ENCODE measurements at regions not wholly inside any gene's neighbourhood (a gene's known extent, or its start where the extent isn't known, plus 50 kb on each side); places are given as distances from the start of the nearest gene placed in this dataset.

GRCh38 chr13:109630271-109630670 lies 156.1 kb downstream of the IRS2 start:
- Histone ChIP-seq H3K4me1 (ENCODE audit: control insufficient read depth in 1 of 2, insufficient read depth in 1 of 2, low read depth in 1 of 2, low read length in 1 of 2) (no peaks in the 10 kb centered on the region), H3K4me3 (ENCODE audit: low read depth in 1 of 2, low read length in 1 of 2) (no peak overlapping the region), H3K9me3 (no peaks in the 10 kb centered on the region), H3K27me3 (no peaks in the 10 kb centered on the region), H3K36me3 (no peaks in the 10 kb centered on the region), H3K27ac (no peak overlapping the region)
- no peak for TF ChIP-seq CTCF (IDR thresholded peaks at IDR 0.05)

- TF ChIP-seq CTCF (IDR thresholded peaks at IDR 0.05), result no peak
- H3K4me1 ChIP-seq (ENCODE audit: control insufficient read depth in 1 of 2, insufficient read depth in 1 of 2, low read depth in 1 of 2, low read length in 1 of 2), result no peaks in the 10 kb centered on the region
- H3K36me3 ChIP-seq, result no peaks in the 10 kb centered on the region
- no peak overlapping the region for H3K27ac ChIP-seq
- no peaks in the 10 kb centered on the region for H3K9me3 ChIP-seq
- H3K27me3 ChIP-seq, result no peaks in the 10 kb centered on the region
- no peak overlapping the region for H3K4me3 ChIP-seq (ENCODE audit: low read depth in 1 of 2, low read length in 1 of 2)
These were observed 156.6 kb downstream of the IRS2 start for GRCh38 chr13:109629737-109630136.

- no peaks in the 10 kb centered on the region for H3K9me3 ChIP-seq
- no peak overlapping the region for H3K27ac ChIP-seq
- H3K27me3 ChIP-seq, result no peaks in the 10 kb centered on the region
- no peak overlapping the region for H3K4me3 ChIP-seq (ENCODE audit: low read depth in 1 of 2, low read length in 1 of 2)
- H3K4me1 ChIP-seq (ENCODE audit: control insufficient read depth in 1 of 2, insufficient read depth in 1 of 2, low read depth in 1 of 2, low read length in 1 of 2), result no peaks in the 10 kb centered on the region
- TF ChIP-seq CTCF (IDR thresholded peaks at IDR 0.05), result no peak
- H3K36me3 ChIP-seq, result no peaks in the 10 kb centered on the region
These were observed 158.1 kb downstream of the IRS2 start for GRCh38 chr13:109628251-109628699.

GRCh38 chr13:109627649-109628048 lies 158.7 kb downstream of the IRS2 start:
- Histone ChIP-seq H3K27ac (no peak overlapping the region), H3K9me3 (no peaks in the 10 kb centered on the region), H3K4me3 (ENCODE audit: low read depth in 1 of 2, low read length in 1 of 2) (no peak overlapping the region), H3K36me3 (no peaks in the 10 kb centered on the region), H3K27me3 (no peaks in the 10 kb centered on the region), H3K4me1 (ENCODE audit: control insufficient read depth in 1 of 2, insufficient read depth in 1 of 2, low read depth in 1 of 2, low read length in 1 of 2) (no peaks in the 10 kb centered on the region)
- TF ChIP-seq CTCF (IDR thresholded peaks at IDR 0.05), result no peak

DNA sequence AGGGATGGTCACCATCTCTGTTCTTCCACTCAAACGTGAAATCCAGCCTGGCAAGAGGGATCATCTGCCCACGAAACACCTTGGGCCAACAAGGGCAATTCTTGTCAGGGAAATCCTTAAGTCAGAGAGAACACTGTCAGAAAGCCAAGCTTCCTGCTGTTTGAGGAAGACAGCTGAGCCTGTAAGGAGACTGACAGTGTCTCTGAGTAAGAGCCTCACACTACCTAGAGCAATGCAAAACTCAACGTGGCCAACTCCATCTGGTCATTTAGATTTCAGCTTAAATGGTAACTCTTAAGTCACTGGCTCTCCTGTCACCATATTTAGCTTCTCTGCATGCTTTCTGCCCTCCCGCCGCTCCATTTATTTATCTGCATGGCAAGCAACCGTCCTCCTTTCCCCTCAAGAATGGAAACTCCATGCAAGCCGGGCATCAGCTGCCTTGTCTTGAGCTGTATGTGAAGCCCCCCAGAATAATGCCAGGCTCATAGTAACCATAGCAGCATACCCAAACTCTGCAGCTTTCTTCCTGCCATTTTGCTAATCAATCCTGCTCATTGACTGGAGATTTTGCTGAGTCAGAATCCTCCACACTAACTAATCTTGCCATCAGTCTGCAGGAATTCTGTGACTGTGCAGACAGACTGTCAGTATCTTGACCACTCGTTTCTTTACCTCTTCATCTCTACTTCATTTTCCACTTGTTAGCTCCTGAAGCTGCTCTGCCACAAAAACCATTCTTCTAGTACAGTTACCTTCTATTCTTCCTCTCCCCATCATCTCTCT lies 159.8 kb downstream of the IRS2 start:
- no peak overlapping the region for H3K4me3 ChIP-seq (ENCODE audit: low read depth in 1 of 2, low read length in 1 of 2)
- no peaks in the 10 kb centered on the region for H3K9me3 ChIP-seq
- no peak for TF ChIP-seq CTCF (IDR thresholded peaks at IDR 0.05)
- no peak overlapping the region for H3K27ac ChIP-seq
- no peaks in the 10 kb centered on the region for H3K27me3 ChIP-seq
- H3K4me1 ChIP-seq (ENCODE audit: control insufficient read depth in 1 of 2, insufficient read depth in 1 of 2, low read depth in 1 of 2, low read length in 1 of 2), result no peaks in the 10 kb centered on the region
- H3K36me3 ChIP-seq, result no peaks in the 10 kb centered on the region

Measured in neutrophil (primary cell).